ENCODE measurements at regions not wholly inside any gene's neighbourhood (a gene's known extent, or its start where the extent isn't known, plus 50 kb on each side); places are given as distances from the start of the nearest gene placed in this dataset.

- Histone ChIP-seq H3K27ac (no peak overlapping the region), H3K4me3 (no peak overlapping the region), H3K36me3 (no peaks in the 10 kb centered on the region), H3K27me3 (no peaks in the 10 kb centered on the region), H3K4me1 (no peaks in the 10 kb centered on the region), H3K9me3 (no peaks in the 10 kb centered on the region)
- ATAC-seq (no peak), DNase-seq (no peak)
- intact Hi-C loops (cut with DNase I): no loop called here
- TF ChIP-seq CTCF (IDR thresholded peaks at IDR 0.05) (no peak), POLR2A (IDR thresholded peaks at IDR 0.05) (no peak)
- 50 to 59% (median 58%) methylated on average over 1 of the region's 1 CpG for WGBS, 4 donors
Measured at GRCh38 chr2:13504808-13505207, 788.1 kb downstream of the TRIB2 start.

GRCh38 chr2:13508671-13509070, 791.9 kb downstream of the TRIB2 start:
- Histone ChIP-seq H3K4me1 (no peaks in the 10 kb centered on the region), H3K36me3 (no peaks in the 10 kb centered on the region), H3K9me3 (no peaks in the 10 kb centered on the region), H3K27ac (no peak overlapping the region), H3K27me3 (no peaks in the 10 kb centered on the region), H3K4me3 (no peak overlapping the region)
- TF ChIP-seq POLR2A (IDR thresholded peaks at IDR 0.05) (no peak), CTCF (IDR thresholded peaks at IDR 0.05) (no peak)
- intact Hi-C loops (cut with DNase I): no loop called here
- DNase-seq (no peak), ATAC-seq (no peak)
- WGBS, 4 donors: 83 to 94% (median 85%) methylated on average over 1 of the region's 1 CpG

GRCh38 chr2:13515254-13515653, 798.5 kb downstream of the TRIB2 start:
- no peaks in the 10 kb centered on the region for H3K27me3 ChIP-seq
- H3K36me3 ChIP-seq: no peaks in the 10 kb centered on the region
- intact Hi-C loops (cut with DNase I): no loop called here
- TF ChIP-seq CTCF (IDR thresholded peaks at IDR 0.05): no peak
- TF ChIP-seq POLR2A (IDR thresholded peaks at IDR 0.05): no peak
- 70 to 79% (median 77%) methylated on average over 3 of the region's 3 CpGs for WGBS, 4 donors
- ATAC-seq (no peak), DNase-seq (no peak)
- H3K9me3 ChIP-seq: no peaks in the 10 kb centered on the region
- no peaks in the 10 kb centered on the region for H3K4me1 ChIP-seq
- H3K4me3 ChIP-seq: no peak overlapping the region
- H3K27ac ChIP-seq: no peak overlapping the region

- Histone ChIP-seq H3K36me3 (no peaks in the 10 kb centered on the region), H3K4me3 (no peak overlapping the region), H3K27ac (no peak overlapping the region), H3K4me1 (peaks cover 0 to 6% (median 0%) of the 10 kb centered on the region in 12 donors), H3K9me3 (no peaks in the 10 kb centered on the region), H3K27me3 (no peaks in the 10 kb centered on the region)
- TF ChIP-seq CTCF (IDR thresholded peaks at IDR 0.05) (no peak), POLR2A (IDR thresholded peaks at IDR 0.05) (no peak)
- intact Hi-C loops (cut with DNase I): no loop called here
- DNase-seq (no peak), ATAC-seq (no peak)
- WGBS, 4 donors: 72 to 84% (median 77%) methylated on average over 6 of the region's 6 CpGs
Measured at GRCh38 chr2:13522096-13522495, 805.4 kb downstream of the TRIB2 start.

All from heart left ventricle (tissue), 16 donors.